NCI-H345 (cell line): ENCODE measurements at regions not wholly inside any gene's neighbourhood (a gene's known extent, or its start where the extent isn't known, plus 50 kb on each side); places are given as distances from the start of the nearest gene placed in this dataset.
"Not testable (repeated sequence)": the region's sequence is repeated elsewhere in the genome, so short reads cannot be mapped to it uniquely, and the experiment has no call there.

ENCODE experiments used
- DNase-seq: peaks from one replicate; lab custom pipeline; 2025; lab: John Stamatoyannopoulos, UW

GRCh38 chr2:13218205-13218604, 501.5 kb downstream of the TRIB2 start:
- DNase-seq: no peak

GRCh38 chr2:13227578-13227977, 510.8 kb downstream of the TRIB2 start:
- DNase-seq: peak; percentile 84

GRCh38 chr2:13230221-13230620, 513.5 kb downstream of the TRIB2 start:
- peak; percentile 63 for DNase-seq

DNA sequence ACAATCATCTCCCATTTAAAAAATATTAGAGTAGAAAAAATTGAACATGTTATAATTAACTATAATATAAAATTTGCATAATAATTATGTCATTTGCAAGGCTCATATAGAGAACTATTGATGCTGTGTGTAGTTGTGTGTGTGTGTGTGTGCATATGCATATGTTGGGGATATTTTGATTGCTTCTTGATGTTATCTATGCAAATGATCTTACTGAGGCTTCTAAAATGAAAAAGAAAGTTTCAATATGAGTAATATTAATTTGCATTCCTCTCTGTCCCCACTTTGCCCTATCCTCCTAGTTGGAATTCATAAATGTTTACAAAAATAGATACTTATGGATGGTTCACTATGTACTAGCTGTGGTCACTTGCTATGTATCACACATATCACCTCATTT, 523.3 kb downstream of the TRIB2 start:
- no peak for DNase-seq

DNA sequence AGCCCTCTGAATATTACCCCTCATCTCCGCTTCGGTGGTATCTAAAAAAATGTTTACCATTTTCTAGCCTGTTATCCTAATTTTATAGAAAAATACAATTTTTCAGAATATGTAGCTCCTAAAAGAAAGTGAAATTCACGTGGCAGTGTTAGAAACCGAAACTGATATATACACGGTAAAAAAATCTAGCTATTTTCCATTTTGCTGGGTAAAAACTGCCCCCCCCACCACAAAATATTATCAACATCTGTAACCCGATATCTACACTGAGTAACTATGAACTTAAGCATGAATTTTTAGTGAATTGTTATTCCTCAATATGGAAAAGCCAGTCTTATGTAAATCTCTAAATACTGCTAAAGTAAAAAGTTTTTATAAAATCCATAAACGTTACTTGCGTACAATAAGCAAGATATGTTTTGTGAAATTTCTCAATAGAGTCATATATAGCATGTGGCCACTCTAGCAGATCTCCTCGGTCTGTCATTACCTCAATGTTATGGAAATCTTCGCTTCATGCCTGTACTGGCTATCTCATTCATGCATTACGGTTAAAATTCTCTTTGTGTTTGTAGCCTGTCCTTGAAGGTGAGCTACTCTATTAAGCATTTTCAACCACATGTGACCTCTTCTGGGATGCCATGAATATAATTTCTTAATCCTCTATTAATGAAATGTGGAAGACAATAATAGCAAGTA, 524.2 kb downstream of the TRIB2 start:
- DNase-seq: no peak

DNA sequence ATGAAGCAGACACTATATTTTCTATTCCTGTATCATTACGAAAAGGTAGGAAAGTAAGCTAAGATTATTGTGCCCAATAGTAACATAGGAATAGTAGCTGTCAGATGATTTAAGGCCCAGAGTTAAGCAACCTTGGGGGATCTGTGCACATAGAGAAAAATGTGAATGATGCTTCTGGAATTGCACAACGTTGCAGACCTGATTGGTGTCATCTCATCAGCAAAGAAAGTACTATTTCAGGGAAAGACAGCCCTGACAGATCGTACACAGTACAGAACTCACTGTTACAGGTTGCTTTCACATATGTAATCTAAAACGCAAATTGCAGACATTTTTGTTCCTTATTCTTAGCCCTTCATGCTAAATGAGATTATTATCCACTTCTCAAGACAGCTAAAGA, 535.9 kb downstream of the TRIB2 start:
- no peak for DNase-seq

- DNase-seq: no peak
These were observed 538.7 kb downstream of the TRIB2 start for GRCh38 chr2:13255485-13255884.

DNA sequence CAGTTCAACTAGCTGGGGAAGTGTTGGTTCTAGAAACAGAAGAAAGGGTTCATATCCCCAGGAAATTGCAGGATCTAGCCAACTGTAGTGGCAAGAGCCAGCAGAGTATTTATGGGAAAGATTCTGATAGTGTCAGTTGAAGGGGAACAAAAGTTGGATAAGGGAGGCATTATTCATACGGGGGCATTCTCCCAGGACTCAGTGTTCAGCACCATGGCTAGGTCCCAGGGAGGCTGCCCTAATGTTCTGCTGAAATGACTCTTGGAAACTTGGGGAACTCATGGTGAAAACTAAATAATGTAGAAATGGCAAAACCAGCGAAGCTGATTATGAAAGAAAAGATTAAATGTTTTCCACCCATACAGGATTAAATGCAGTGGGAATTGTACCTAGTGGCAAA, 543.7 kb downstream of the TRIB2 start:
- DNase-seq: no peak

GRCh38 chr2:13266166-13266565, 549.4 kb downstream of the TRIB2 start:
- no peak for DNase-seq

DNA sequence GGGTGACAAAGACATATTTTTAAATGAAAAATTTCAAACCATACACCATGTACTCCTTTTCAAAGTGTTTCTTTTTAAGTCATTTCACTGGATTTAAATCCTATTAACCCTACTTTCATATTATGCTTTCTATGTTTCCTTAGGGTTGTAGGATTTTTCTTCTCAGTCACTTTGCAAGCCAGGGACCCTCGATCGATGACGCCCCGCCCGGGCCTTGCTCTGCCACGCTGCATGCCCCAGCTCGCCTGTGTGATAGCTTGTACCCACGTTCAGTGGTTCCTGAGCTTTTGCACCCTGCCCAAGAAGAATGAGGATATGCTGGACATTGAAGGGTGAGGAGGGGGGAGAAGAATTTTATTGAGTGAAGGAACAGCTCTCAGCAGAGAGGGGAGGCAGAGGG, 568.0 kb downstream of the TRIB2 start:
- DNase-seq: no peak

DNA sequence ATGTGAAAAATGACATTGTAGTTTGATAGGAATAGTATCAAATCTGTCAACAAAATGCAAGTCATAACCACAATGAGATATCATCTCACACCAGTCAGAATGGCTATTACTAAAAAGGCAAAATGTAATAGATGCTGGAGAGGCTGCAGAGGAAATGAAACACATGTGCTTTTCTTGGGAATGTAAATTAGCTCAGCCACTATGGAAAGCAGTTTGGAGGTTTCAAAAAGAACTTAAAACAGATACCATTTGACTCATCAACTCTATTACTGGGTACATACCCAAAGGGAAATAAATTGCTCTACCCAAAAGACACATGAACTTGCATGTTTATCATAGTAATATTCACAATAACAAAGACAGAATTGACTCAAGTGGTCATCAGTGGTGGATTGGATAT, 572.6 kb downstream of the TRIB2 start:
- no peak for DNase-seq

DNA sequence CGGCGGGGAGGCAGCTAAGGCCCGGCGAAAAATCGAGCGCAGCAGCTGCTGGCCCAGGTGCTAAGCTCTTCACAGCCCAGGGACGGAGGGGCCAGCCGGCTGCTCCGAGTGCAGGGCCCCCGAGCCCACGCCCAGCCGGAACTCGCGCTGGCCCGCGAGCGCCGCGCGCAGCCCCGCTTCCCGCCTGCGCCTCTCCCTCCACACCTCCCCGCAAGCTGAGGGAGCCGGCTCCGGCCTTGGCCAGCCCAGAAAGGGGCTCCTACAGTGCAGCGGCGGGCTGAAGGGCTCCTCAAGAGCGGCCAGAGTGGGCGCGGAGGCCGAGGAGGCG, 591.7 kb downstream of the TRIB2 start:
- not testable (repeated sequence) for DNase-seq

DNA sequence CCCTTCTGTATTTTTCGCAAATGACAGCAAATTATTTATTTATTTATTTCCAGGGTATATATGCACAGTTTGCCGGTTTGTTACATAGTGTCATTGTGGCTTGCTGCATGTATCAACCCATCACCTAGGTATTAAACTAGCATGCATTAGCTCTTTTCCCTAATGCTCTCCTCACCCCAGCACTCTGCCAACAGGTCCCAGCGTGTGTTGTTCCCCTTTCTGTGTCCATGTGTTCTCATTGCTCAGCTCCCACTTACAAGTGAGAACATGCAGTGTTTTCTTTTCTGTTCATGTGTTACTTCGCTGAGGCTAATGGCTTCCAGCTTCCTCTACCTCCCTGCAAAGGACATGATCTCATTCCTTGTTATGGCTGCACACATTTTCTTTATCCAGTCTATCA, 592.3 kb downstream of the TRIB2 start:
- DNase-seq: no peak

DNA sequence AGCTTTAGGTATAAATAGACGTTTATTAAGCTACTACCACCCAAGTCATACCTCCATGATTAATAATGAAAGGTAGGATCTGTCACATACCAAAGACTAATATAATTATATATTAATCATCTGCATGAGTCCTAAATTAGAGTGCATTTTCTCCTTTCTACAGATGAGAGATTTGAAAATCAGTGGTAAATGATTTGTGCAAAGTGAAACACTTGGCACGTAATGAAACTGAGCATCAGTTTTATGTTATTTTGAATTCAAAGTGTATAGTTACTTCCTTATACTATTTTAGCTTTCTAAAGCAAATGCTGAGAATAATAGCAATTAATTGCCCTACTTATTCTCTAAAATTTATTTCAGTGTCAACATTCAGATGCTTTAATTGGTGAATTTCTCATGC, 615.3 kb downstream of the TRIB2 start:
- DNase-seq: no peak

GRCh38 chr2:13334071-13334470, 617.3 kb downstream of the TRIB2 start:
- not testable (repeated sequence) for DNase-seq

DNA sequence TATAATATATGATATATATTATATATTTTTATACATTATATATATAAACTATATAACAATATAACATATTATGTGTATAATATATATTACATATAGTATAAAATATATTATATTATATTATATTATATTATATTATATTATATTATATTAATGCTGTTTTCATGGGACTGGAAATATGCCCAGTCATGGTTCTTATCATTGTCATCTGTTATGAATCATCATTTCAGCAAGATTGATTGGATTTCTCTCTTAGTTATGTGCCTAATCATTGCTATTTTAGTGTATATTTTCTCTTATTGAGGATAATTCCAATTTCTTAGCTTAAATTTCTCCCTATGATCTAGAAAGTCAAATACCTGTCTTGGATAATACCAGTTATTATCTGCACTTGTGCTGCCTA, 617.8 kb downstream of the TRIB2 start:
- DNase-seq: no peak

GRCh38 chr2:13335862-13336535, 619.3 kb downstream of the TRIB2 start:
- no peak for DNase-seq

- no peak for DNase-seq
These were observed 634.3 kb downstream of the TRIB2 start for GRCh38 chr2:13351068-13351467.

GRCh38 chr2:13353083-13353482, 636.3 kb downstream of the TRIB2 start:
- DNase-seq: no peak

DNA sequence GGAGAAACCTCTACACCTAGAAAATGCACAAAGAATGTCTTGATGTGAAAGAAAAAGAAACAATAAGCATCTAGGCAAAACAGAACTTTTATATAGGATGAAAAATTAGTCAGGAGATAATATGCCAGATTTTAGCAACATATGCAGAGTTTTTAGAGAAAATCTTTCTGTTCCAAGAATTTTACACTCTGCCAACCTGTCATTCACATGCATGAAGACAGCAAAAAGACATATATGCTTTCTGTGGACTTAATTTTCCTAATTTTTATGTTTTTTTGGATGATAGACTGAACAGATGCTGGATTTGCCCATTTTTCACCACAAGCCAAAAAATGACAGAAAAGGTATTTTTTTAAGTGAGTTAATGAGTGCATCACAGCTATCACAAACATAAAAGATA, 637.3 kb downstream of the TRIB2 start:
- no peak for DNase-seq

DNA sequence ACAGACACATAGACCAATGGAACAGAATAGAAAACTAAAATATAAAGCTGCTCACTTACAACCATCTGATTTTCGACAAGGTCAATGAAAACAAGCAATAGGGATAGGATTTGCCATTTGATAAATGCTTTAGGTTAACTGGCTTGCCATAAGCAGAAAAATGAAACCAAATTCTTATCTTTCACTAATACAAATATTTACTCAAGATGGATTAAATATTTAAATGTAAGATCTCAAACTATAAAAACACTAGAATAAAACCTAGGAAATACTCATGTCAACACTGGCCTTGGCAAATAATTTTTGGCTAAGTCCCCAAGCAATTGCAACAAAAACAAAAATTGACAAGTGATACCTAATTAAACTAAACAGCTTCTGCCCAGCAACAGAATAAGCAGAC, 665.2 kb downstream of the TRIB2 start:
- not testable (repeated sequence) for DNase-seq

- DNase-seq: not testable (repeated sequence)
These were observed 672.4 kb downstream of the TRIB2 start for GRCh38 chr2:13389172-13389571.

DNA sequence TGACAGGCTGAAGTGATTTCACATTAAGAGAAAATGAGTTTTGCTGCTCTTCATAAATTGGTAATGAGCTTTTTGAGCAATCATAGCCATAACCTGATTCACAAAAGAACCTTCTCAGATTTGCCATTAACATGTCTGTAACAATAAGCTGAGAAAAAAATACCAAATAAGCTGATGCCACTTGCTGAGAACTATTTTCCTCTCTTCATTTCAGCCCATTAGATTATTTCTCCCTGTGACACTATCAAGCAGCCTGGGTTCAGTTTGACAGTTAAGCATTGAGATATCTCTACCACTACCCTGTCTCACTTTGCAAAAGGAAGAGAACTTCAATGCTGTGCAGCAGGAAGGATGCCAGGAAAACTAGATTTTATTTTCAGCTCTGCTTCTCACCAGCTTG, 673.9 kb downstream of the TRIB2 start:
- no peak for DNase-seq

GRCh38 chr2:13401312-13401711, 684.6 kb downstream of the TRIB2 start:
- no peak for DNase-seq
